ENCODE measurements at regions not wholly inside any gene's neighbourhood (a gene's known extent, or its start where the extent isn't known, plus 50 kb on each side); places are given as distances from the start of the nearest gene placed in this dataset.

GRCh38 chr10:10667466-10667865 lies 350.2 kb upstream of the CELF2 start:
- Histone ChIP-seq H3K36me3 (ENCODE audit: control insufficient read depth in 4 of 4, insufficient read depth in 3 of 4, low read depth in 1 of 4, low read length in 3 of 4) (no peaks in the 10 kb centered on the region), H3K9ac (ENCODE audit: low read depth in 1 of 2, low read length in 2 of 2) (no peak overlapping the region), H3K27ac (ENCODE audit: low read depth in 1 of 2, low read length in 2 of 2) (no peak overlapping the region), H3K9me3 (ENCODE audit: control insufficient read depth in 4 of 4, low read length in 3 of 4) (no peaks in the 10 kb centered on the region), H3K27me3 (ENCODE audit: control insufficient read depth in 4 of 4, insufficient read depth in 4 of 4, low read length in 3 of 4) (no peaks in the 10 kb centered on the region), H3K4me3 (ENCODE audit: low read depth in 1 of 3, low read length in 3 of 3) (no peak overlapping the region), H3K4me1 (ENCODE audit: control insufficient read depth in 4 of 4, insufficient read depth in 4 of 4, low read length in 3 of 4) (no peaks in the 10 kb centered on the region)
- DNase-seq (ENCODE audit: low spot score) = no peak
- TF ChIP-seq FOXA1 (IDR thresholded peaks at IDR 0.05) (no peak), HNF4A (conservative IDR thresholded peaks at IDR 0.05) (no peak), HNF4G (IDR thresholded peaks at IDR 0.05) (no peak), EGR1 (IDR thresholded peaks at IDR 0.05; ENCODE audit: low read depth in 2 of 2) (no peak), NR2F2 (IDR thresholded peaks at IDR 0.05) (no peak), JUND (IDR thresholded peaks at IDR 0.05) (no peak)
- TF ChIP-seq, protein P1, sequence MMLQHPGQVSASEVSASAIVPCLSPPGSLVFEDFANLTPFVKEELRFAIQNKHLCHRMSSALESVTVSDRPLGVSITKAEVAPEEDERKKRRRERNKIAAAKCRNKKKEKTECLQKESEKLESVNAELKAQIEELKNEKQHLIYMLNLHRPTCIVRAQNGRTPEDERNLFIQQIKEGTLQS (IDR thresholded peaks at IDR 0.05) = no peak
- 61% methylated on average over 5 of the region's 5 CpGs for WGBS

DNA sequence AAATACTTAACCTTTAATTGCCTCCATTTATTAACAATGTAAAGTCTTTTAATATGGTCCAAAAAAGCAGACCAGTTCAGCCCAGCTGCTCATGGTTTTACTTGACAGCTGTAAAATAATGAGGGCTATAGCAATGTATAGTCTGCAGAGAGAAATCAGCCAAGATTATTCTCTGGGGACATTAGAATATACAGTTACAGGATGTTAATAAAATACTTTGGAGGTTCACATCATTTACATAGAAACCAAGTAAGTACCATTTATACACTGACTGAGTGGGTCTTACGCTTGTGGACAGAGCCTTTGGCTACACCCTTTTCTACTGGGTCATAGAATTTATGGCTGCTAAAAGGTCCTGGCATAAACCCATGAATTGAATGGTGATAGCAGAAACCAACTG lies 340.7 kb upstream of the CELF2 start:
- Histone ChIP-seq H3K36me3 (ENCODE audit: control insufficient read depth in 4 of 4, insufficient read depth in 3 of 4, low read depth in 1 of 4, low read length in 3 of 4) (no peaks in the 10 kb centered on the region), H3K9me3 (ENCODE audit: control insufficient read depth in 4 of 4, low read length in 3 of 4) (peaks cover 0 to 3% (median 0%) of the 10 kb centered on the region in 4 donors), H3K27ac (ENCODE audit: low read depth in 1 of 2, low read length in 2 of 2) (no peak overlapping the region), H3K9ac (ENCODE audit: low read depth in 1 of 2, low read length in 2 of 2) (no peak overlapping the region), H3K27me3 (ENCODE audit: control insufficient read depth in 4 of 4, insufficient read depth in 4 of 4, low read length in 3 of 4) (no peaks in the 10 kb centered on the region), H3K4me1 (ENCODE audit: control insufficient read depth in 4 of 4, insufficient read depth in 4 of 4, low read length in 3 of 4) (no peaks in the 10 kb centered on the region), H3K4me3 (ENCODE audit: low read depth in 1 of 3, low read length in 3 of 3) (no peak overlapping the region)
- WGBS = 92% methylated on average over 1 of the region's 1 CpG
- DNase-seq (ENCODE audit: low spot score) = no peak
- TF ChIP-seq RAD21 (IDR thresholded peaks at IDR 0.05) (no peak), FOXA1 (IDR thresholded peaks at IDR 0.05) (no peak), NR2F2 (IDR thresholded peaks at IDR 0.05) (no peak), JUND (IDR thresholded peaks at IDR 0.05) (no peak), EGR1 (IDR thresholded peaks at IDR 0.05; ENCODE audit: low read depth in 2 of 2) (no peak), HNF4A (conservative IDR thresholded peaks at IDR 0.05) (no peak), FOXA2 (IDR thresholded peaks at IDR 0.05) (no peak), MAX (IDR thresholded peaks at IDR 0.05) (no peak), SP1 (IDR thresholded peaks at IDR 0.05) (no peak), HNF4G (IDR thresholded peaks at IDR 0.05) (no peak), TAF1 (conservative IDR thresholded peaks at IDR 0.05) (no peak), GABPA (IDR thresholded peaks at IDR 0.05 in 1 of 2, conservative IDR thresholded peaks at IDR 0.05 in 1 of 2) (no peak), YY1 (IDR thresholded peaks at IDR 0.05) (no peak)
- TF ChIP-seq, protein P1 (IDR thresholded peaks at IDR 0.05) = no peak
- TF ChIP-seq, protein P2, sequence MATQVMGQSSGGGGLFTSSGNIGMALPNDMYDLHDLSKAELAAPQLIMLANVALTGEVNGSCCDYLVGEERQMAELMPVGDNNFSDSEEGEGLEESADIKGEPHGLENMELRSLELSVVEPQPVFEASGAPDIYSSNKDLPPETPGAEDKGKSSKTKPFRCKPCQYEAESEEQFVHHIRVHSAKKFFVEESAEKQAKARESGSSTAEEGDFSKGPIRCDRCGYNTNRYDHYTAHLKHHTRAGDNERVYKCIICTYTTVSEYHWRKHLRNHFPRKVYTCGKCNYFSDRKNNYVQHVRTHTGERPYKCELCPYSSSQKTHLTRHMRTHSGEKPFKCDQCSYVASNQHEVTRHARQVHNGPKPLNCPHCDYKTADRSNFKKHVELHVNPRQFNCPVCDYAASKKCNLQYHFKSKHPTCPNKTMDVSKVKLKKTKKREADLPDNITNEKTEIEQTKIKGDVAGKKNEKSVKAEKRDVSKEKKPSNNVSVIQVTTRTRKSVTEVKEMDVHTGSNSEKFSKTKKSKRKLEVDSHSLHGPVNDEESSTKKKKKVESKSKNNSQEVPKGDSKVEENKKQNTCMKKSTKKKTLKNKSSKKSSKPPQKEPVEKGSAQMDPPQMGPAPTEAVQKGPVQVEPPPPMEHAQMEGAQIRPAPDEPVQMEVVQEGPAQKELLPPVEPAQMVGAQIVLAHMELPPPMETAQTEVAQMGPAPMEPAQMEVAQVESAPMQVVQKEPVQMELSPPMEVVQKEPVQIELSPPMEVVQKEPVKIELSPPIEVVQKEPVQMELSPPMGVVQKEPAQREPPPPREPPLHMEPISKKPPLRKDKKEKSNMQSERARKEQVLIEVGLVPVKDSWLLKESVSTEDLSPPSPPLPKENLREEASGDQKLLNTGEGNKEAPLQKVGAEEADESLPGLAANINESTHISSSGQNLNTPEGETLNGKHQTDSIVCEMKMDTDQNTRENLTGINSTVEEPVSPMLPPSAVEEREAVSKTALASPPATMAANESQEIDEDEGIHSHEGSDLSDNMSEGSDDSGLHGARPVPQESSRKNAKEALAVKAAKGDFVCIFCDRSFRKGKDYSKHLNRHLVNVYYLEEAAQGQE (IDR thresholded peaks at IDR 0.05) = no peak
- TF ChIP-seq, protein P3, sequence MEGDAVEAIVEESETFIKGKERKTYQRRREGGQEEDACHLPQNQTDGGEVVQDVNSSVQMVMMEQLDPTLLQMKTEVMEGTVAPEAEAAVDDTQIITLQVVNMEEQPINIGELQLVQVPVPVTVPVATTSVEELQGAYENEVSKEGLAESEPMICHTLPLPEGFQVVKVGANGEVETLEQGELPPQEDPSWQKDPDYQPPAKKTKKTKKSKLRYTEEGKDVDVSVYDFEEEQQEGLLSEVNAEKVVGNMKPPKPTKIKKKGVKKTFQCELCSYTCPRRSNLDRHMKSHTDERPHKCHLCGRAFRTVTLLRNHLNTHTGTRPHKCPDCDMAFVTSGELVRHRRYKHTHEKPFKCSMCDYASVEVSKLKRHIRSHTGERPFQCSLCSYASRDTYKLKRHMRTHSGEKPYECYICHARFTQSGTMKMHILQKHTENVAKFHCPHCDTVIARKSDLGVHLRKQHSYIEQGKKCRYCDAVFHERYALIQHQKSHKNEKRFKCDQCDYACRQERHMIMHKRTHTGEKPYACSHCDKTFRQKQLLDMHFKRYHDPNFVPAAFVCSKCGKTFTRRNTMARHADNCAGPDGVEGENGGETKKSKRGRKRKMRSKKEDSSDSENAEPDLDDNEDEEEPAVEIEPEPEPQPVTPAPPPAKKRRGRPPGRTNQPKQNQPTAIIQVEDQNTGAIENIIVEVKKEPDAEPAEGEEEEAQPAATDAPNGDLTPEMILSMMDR (IDR thresholded peaks at IDR 0.05; ENCODE audit: low read depth, low read length, missing input control) = no peak
- TF ChIP-seq, protein P4, sequence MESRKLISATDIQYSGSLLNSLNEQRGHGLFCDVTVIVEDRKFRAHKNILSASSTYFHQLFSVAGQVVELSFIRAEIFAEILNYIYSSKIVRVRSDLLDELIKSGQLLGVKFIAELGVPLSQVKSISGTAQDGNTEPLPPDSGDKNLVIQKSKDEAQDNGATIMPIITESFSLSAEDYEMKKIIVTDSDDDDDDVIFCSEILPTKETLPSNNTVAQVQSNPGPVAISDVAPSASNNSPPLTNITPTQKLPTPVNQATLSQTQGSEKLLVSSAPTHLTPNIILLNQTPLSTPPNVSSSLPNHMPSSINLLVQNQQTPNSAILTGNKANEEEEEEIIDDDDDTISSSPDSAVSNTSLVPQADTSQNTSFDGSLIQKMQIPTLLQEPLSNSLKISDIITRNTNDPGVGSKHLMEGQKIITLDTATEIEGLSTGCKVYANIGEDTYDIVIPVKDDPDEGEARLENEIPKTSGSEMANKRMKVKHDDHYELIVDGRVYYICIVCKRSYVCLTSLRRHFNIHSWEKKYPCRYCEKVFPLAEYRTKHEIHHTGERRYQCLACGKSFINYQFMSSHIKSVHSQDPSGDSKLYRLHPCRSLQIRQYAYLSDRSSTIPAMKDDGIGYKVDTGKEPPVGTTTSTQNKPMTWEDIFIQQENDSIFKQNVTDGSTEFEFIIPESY (IDR thresholded peaks at IDR 0.05) = no peak
